MM.1S (cell line): ENCODE measurements at regions not wholly inside any gene's neighbourhood (a gene's known extent, or its start where the extent isn't known, plus 50 kb on each side); places are given as distances from the start of the nearest gene placed in this dataset.

Experiments used
- EZH2phosphoT487 ChIP-seq: fragments of 300-600 bp; sonication (generic); IDR thresholded peaks from 2 replicates; pipeline ENCODE4 v1.6.1; 2018; ENCODE audit warnings: antibody characterized with exemption, low read length
- TF ChIP-seq, protein P1 (sequence below): fragments of 300-600 bp; sonication (generic); IDR thresholded peaks from 2 replicates; pipeline ENCODE4 v1.5.1; 2016; ENCODE audit warnings: antibody characterized with exemption, low read length, mixed read lengths

GRCh38 chr1:18564676-18565075 lies 66.0 kb upstream of the PAX7 start:
- TF ChIP-seq, protein P1, sequence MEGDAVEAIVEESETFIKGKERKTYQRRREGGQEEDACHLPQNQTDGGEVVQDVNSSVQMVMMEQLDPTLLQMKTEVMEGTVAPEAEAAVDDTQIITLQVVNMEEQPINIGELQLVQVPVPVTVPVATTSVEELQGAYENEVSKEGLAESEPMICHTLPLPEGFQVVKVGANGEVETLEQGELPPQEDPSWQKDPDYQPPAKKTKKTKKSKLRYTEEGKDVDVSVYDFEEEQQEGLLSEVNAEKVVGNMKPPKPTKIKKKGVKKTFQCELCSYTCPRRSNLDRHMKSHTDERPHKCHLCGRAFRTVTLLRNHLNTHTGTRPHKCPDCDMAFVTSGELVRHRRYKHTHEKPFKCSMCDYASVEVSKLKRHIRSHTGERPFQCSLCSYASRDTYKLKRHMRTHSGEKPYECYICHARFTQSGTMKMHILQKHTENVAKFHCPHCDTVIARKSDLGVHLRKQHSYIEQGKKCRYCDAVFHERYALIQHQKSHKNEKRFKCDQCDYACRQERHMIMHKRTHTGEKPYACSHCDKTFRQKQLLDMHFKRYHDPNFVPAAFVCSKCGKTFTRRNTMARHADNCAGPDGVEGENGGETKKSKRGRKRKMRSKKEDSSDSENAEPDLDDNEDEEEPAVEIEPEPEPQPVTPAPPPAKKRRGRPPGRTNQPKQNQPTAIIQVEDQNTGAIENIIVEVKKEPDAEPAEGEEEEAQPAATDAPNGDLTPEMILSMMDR = no peak
- no peak for TF ChIP-seq EZH2phosphoT487
